ENCODE measurements at regions not wholly inside any gene's neighbourhood (a gene's known extent, or its start where the extent isn't known, plus 50 kb on each side); places are given as distances from the start of the nearest gene placed in this dataset.
A peak's percentile ranks its signal among the peaks of the same experiment; 100 is the strongest.

- H3K4me1 Mint-ChIP-seq (ENCODE audit: low read depth): no peaks in the 10 kb centered on the region
- H3K9me3 Mint-ChIP-seq: peaks cover 32% of the 10 kb centered on the region
- DNase-seq: no peak
- no peak overlapping the region for H3K4me3 Mint-ChIP-seq
- no peak overlapping the region for H3K27ac Mint-ChIP-seq
- H3K27me3 Mint-ChIP-seq (ENCODE audit: insufficient read depth): no peaks in the 10 kb centered on the region; the same call in 1 of the 2 replicates
- TF ChIP-seq, protein P1, sequence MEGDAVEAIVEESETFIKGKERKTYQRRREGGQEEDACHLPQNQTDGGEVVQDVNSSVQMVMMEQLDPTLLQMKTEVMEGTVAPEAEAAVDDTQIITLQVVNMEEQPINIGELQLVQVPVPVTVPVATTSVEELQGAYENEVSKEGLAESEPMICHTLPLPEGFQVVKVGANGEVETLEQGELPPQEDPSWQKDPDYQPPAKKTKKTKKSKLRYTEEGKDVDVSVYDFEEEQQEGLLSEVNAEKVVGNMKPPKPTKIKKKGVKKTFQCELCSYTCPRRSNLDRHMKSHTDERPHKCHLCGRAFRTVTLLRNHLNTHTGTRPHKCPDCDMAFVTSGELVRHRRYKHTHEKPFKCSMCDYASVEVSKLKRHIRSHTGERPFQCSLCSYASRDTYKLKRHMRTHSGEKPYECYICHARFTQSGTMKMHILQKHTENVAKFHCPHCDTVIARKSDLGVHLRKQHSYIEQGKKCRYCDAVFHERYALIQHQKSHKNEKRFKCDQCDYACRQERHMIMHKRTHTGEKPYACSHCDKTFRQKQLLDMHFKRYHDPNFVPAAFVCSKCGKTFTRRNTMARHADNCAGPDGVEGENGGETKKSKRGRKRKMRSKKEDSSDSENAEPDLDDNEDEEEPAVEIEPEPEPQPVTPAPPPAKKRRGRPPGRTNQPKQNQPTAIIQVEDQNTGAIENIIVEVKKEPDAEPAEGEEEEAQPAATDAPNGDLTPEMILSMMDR (IDR thresholded peaks at IDR 0.05): no peak
- no peaks in the 10 kb centered on the region for H3K36me3 Mint-ChIP-seq (ENCODE audit: low read depth)
Observed at GRCh38 chr4:33150525-33150910, 2430.3 kb downstream of the PCDH7 start.

DNA sequence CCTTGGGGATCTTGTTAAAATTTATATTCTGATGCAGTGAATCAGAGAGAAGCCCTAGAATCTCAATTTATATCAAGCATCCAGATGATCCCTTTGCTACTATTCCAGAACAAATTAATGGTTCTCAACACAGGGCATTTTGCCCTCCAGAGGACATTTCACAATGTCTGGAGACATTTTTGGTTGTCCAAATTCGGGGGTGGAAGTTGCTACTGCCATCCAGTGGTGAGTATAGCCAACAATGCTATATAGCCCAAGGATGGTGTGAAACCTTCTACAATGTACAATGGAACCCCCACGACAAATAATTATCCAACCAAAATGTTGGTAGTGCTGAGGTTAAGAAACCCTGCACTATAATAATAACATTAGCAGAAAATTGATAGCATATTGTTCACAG, 2440.0 kb downstream of the PCDH7 start:
- no peaks in the 10 kb centered on the region for H3K27me3 Mint-ChIP-seq (ENCODE audit: insufficient read depth)
- H3K4me1 Mint-ChIP-seq (ENCODE audit: low read depth): no peaks in the 10 kb centered on the region
- peaks cover 30% of the 10 kb centered on the region for H3K9me3 Mint-ChIP-seq
- no peak overlapping the region for H3K4me3 Mint-ChIP-seq
- DNase-seq: no peak
- no peaks in the 10 kb centered on the region for H3K36me3 Mint-ChIP-seq (ENCODE audit: low read depth)
- no peak overlapping the region for H3K27ac Mint-ChIP-seq
- TF ChIP-seq, protein P1 (IDR thresholded peaks at IDR 0.05): peak; percentile 61; the same call in 1 of the 2 replicates

- Mint-ChIP-seq H3K27me3 (ENCODE audit: insufficient read depth) (no peaks in the 10 kb centered on the region), H3K4me1 (ENCODE audit: low read depth) (no peaks in the 10 kb centered on the region), H3K27ac (no peak overlapping the region), H3K4me3 (no peak overlapping the region), H3K36me3 (ENCODE audit: low read depth) (no peaks in the 10 kb centered on the region), H3K9me3 (peaks cover 32% of the 10 kb centered on the region)
- DNase-seq: no peak
- TF ChIP-seq, protein P1 (IDR thresholded peaks at IDR 0.05): no peak
Observed at GRCh38 chr4:33161202-33161601, 2441.0 kb downstream of the PCDH7 start.

DNA sequence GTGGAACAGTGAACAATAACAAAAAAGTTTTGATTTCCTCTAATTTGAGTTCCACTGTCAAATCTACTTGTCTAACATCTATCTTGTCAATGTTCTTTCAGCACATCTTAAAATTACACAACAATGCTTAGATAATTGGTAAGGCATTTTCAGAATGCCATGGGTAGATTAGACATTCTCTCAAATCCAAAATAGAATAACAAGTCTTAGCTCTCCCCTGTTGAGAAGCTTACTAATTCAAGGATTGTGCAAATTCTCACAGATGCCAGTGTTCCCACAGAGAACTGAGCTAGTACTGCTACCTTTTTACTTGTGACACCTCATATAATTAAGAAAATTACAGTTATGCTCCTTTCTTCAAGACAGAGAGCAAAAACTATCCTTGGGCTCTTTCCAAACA, 2442.0 kb downstream of the PCDH7 start:
- H3K27ac Mint-ChIP-seq: no peak overlapping the region
- H3K4me3 Mint-ChIP-seq: no peak overlapping the region
- H3K9me3 Mint-ChIP-seq: peaks cover 27% of the 10 kb centered on the region
- no peaks in the 10 kb centered on the region for H3K4me1 Mint-ChIP-seq (ENCODE audit: low read depth)
- TF ChIP-seq, protein P1 (IDR thresholded peaks at IDR 0.05): no peak
- H3K27me3 Mint-ChIP-seq (ENCODE audit: insufficient read depth): no peaks in the 10 kb centered on the region; the same call in 1 of the 2 replicates
- DNase-seq: no peak
- no peaks in the 10 kb centered on the region for H3K36me3 Mint-ChIP-seq (ENCODE audit: low read depth)

DNA sequence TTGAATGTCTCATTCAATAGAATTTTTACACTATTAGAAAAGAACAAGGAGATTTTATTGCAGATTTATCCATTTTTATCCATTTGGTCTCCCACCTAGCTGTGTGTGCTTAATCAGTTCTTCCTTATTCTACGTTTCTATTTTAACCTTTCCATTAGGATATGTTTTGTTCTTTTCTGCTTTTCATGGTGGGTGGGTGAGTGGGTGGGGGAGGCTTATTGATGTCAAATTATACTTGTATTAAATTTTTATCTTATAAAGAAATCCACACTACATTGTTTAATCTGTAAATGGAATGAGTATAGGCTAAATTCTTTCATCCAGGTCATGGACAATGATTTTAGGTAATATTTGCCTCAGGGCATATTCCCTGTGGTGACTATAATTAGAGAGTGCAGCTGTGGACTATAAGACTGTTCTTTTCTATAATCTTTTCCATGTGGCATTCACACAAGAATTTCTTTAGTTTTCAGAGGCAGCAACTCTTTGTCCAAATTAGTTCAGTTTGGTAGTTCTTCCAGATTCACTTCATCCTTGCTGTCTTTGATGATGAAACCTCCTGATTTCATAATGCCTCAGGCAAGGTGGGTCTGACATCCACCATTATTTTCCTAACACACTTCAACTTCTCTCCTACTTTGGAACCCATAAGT, 2451.8 kb downstream of the PCDH7 start:
- no peaks in the 10 kb centered on the region for H3K27me3 Mint-ChIP-seq (ENCODE audit: insufficient read depth)
- no peak overlapping the region for H3K27ac Mint-ChIP-seq
- peaks cover 15% of the 10 kb centered on the region for H3K9me3 Mint-ChIP-seq
- TF ChIP-seq, protein P1 (IDR thresholded peaks at IDR 0.05): no peak
- H3K4me1 Mint-ChIP-seq (ENCODE audit: low read depth): no peaks in the 10 kb centered on the region
- DNase-seq: no peak
- H3K4me3 Mint-ChIP-seq: no peak overlapping the region
- no peaks in the 10 kb centered on the region for H3K36me3 Mint-ChIP-seq (ENCODE audit: low read depth)

All from HFFc6 (cell line).